ENCODE measurements at regions not wholly inside any gene's neighbourhood (a gene's known extent, or its start where the extent isn't known, plus 50 kb on each side); places are given as distances from the start of the nearest gene placed in this dataset.

- TF ChIP-seq POLR2A (IDR thresholded peaks at IDR 0.05; ENCODE audit: low read depth, low read length) (no peak), ZBTB33 (IDR thresholded peaks at IDR 0.05) (no peak), NR2C1 (IDR thresholded peaks at IDR 0.05) (no peak), CEBPZ (IDR thresholded peaks at IDR 0.05; ENCODE audit: low read depth, low read length) (no peak), CTCF (IDR thresholded peaks at IDR 0.05 in 2 of 3, conservative IDR thresholded peaks at IDR 0.05 in 1 of 3; ENCODE audit: control insufficient read depth in 2 of 3, extremely low read depth in 1 of 3, insufficient read depth in 1 of 3, low read depth in 3 of 3, low read length in 3 of 3) (no peak), EZH2 (IDR thresholded peaks at IDR 0.05; ENCODE audit: borderline replicate concordance, control insufficient read depth, low read depth, low read length) (no peak), REST (IDR thresholded peaks at IDR 0.05; ENCODE audit: low read depth, low read length) (no peak), JUNB (IDR thresholded peaks at IDR 0.05) (no peak), GABPA (IDR thresholded peaks at IDR 0.05; ENCODE audit: low read depth) (no peak), MYC (IDR thresholded peaks at IDR 0.05; ENCODE audit: insufficient read depth, insufficient read length, insufficient replicate concordance, low read length, severe bottlenecking) (no peak), MAX (IDR thresholded peaks at IDR 0.05; ENCODE audit: low read depth, low read length) (no peak)
Measured at GRCh38 chr17:51472670-51473205, 212.4 kb downstream of the UTP18 start.

All from GM12878 (cell line).